ENCODE measurements at regions not wholly inside any gene's neighbourhood (a gene's known extent, or its start where the extent isn't known, plus 50 kb on each side); places are given as distances from the start of the nearest gene placed in this dataset.
"Not testable (repeated sequence)": the region's sequence is repeated elsewhere in the genome, so short reads cannot be mapped to it uniquely, and the experiment has no call there.

DNA sequence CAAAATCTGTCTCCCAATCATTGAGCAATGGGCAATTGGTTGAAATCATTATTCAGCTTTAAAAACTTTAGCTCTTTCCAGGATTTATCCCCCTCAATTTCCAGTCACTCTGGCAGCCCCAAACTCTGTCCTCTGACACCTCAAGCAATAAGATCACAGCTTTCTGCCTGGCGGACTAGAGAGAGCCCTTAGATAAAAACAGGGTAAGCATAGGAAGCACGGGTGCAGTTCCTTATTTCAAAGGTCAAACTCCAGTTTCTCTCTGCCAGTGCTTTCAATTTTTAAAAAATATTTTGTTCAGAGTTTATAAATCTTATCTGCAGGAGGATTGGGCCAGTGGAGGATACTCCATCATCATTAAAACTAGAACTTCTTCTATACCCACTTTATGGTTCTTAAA, 200.8 kb upstream of the PLGLB2 start:
- not testable (repeated sequence) for H3K9me3 ChIP-seq (ENCODE audit: control insufficient read depth in 1 of 2, low read length in 2 of 2); H3K4me3 ChIP-seq (ENCODE audit: low read depth in 1 of 2, low read length in 2 of 2)

GRCh38 chr2:87547966-87548365, 199.9 kb upstream of the PLGLB2 start:
- not testable (repeated sequence) for H3K27me3 ChIP-seq (ENCODE audit: low read depth, low read length); H3K27ac ChIP-seq (ENCODE audit: low read length); H3K4me1 ChIP-seq (ENCODE audit: control insufficient read depth in 1 of 2, insufficient read depth in 2 of 2, low read length in 2 of 2); H3K36me3 ChIP-seq (ENCODE audit: control insufficient read depth in 1 of 2, insufficient read depth in 2 of 2, low read length in 2 of 2); H3K9me3 ChIP-seq (ENCODE audit: control insufficient read depth in 1 of 2, low read length in 2 of 2); H3K4me3 ChIP-seq (ENCODE audit: low read depth in 1 of 2, low read length in 2 of 2)

More for the DNA sequence above, 200.8 kb upstream of the PLGLB2 start:
- not testable (repeated sequence) for H3K36me3 ChIP-seq (ENCODE audit: control insufficient read depth in 1 of 2, insufficient read depth in 2 of 2, low read length in 2 of 2); H3K4me1 ChIP-seq (ENCODE audit: control insufficient read depth in 1 of 2, insufficient read depth in 2 of 2, low read length in 2 of 2); H3K27me3 ChIP-seq (ENCODE audit: low read depth, low read length); H3K27ac ChIP-seq (ENCODE audit: low read length)

DNA sequence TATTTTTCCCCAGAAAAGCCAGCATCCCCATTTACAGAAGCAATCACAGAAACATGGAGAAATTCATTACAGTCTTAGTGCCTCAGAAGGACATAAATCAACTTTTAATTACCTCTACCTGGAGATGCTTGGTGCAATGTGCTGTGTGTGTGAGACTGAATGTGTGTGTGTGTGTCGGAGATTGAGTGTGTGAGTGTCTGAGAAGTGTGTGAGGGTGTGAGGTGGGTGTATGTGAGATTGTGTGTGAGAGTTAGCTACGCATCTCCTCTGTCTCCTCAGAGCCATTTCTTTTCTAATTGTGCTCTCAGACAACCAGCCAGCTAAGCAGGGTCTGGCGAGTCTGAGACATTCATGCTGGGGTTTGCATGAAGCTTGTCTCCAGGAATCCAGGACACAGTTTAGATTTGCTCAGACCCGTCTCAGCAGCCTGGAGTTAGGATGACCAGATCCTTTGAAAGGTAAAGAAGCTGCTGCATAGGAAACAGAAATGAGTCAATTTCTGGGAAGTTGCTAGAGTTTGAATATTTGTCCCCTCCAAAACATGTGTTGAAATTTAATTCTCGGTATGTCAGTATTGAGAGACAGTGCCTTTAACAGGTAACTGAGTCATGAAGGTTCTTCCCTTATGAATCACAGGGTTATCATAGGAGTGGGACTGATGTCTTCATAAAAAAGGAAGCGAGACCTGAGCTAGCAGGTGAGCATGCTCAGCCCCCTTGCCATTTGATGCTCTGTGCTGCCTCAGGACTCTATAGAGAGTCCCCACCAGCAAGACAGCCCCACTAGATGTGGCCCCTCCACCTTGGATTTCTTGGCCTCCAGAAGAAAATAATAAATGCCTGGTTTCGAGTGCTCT, 199.0 kb upstream of the PLGLB2 start:
- not testable (repeated sequence) for H3K4me1 ChIP-seq (ENCODE audit: control insufficient read depth in 1 of 2, insufficient read depth in 2 of 2, low read length in 2 of 2); H3K27ac ChIP-seq (ENCODE audit: low read length); H3K9me3 ChIP-seq (ENCODE audit: control insufficient read depth in 1 of 2, low read length in 2 of 2); H3K36me3 ChIP-seq (ENCODE audit: control insufficient read depth in 1 of 2, insufficient read depth in 2 of 2, low read length in 2 of 2); H3K4me3 ChIP-seq (ENCODE audit: low read depth in 1 of 2, low read length in 2 of 2); H3K27me3 ChIP-seq (ENCODE audit: low read depth, low read length)

GRCh38 chr2:87549561-87550202, 198.2 kb upstream of the PLGLB2 start:
- not testable (repeated sequence) for H3K9me3 ChIP-seq (ENCODE audit: control insufficient read depth in 1 of 2, low read length in 2 of 2); H3K36me3 ChIP-seq (ENCODE audit: control insufficient read depth in 1 of 2, insufficient read depth in 2 of 2, low read length in 2 of 2); H3K4me3 ChIP-seq (ENCODE audit: low read depth in 1 of 2, low read length in 2 of 2); H3K4me1 ChIP-seq (ENCODE audit: control insufficient read depth in 1 of 2, insufficient read depth in 2 of 2, low read length in 2 of 2); H3K27ac ChIP-seq (ENCODE audit: low read length); H3K27me3 ChIP-seq (ENCODE audit: low read depth, low read length)

DNA sequence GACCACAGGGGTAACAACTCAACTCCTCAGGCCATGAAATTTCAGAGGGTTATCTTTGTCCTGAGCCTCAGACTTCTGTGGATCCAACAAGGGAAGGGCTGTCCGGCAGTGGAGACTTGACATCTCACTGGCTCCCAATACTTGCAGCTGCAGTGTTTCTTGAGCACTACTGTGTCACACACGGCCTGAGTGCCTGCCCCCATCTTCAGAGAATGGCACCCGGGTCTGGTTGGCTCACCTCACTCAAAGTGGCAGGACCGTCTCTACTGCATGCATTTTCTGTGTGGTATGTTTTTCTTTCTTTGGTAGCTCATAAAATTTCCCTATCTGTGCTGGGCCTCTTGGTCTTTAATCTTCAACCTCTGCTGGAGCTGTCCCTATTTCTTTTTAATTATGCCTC, 193.2 kb upstream of the PLGLB2 start:
- not testable (repeated sequence) for H3K4me1 ChIP-seq (ENCODE audit: control insufficient read depth in 1 of 2, insufficient read depth in 2 of 2, low read length in 2 of 2); H3K27me3 ChIP-seq (ENCODE audit: low read depth, low read length); H3K9me3 ChIP-seq (ENCODE audit: control insufficient read depth in 1 of 2, low read length in 2 of 2); H3K27ac ChIP-seq (ENCODE audit: low read length); H3K36me3 ChIP-seq (ENCODE audit: control insufficient read depth in 1 of 2, insufficient read depth in 2 of 2, low read length in 2 of 2); H3K4me3 ChIP-seq (ENCODE audit: low read depth in 1 of 2, low read length in 2 of 2)

DNA sequence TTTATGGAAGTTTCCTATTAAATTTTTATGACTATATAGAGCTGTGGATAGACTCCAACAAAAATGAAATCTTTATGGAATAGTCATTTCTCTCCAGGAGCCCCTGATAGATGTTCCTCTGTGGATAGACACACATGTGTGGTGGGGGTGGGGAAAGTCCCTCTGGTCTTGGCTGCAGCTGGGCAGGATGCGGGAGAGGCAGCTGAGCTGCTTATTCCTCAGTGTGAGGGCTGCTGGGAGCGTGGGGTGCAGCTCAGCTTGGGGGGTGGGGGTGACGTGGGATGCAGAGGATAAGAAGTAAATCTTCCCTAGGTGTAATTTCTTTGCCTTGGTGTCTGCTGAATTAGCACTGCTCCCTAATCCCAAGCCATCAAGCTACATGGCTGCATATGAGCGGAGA, 192.8 kb upstream of the PLGLB2 start:
- not testable (repeated sequence) for H3K4me1 ChIP-seq (ENCODE audit: control insufficient read depth in 1 of 2, insufficient read depth in 2 of 2, low read length in 2 of 2); H3K36me3 ChIP-seq (ENCODE audit: control insufficient read depth in 1 of 2, insufficient read depth in 2 of 2, low read length in 2 of 2); H3K27ac ChIP-seq (ENCODE audit: low read length); H3K4me3 ChIP-seq (ENCODE audit: low read depth in 1 of 2, low read length in 2 of 2); H3K27me3 ChIP-seq (ENCODE audit: low read depth, low read length); H3K9me3 ChIP-seq (ENCODE audit: control insufficient read depth in 1 of 2, low read length in 2 of 2)

GRCh38 chr2:87559001-87559400, 188.9 kb upstream of the PLGLB2 start:
- not testable (repeated sequence) for H3K4me3 ChIP-seq (ENCODE audit: low read depth in 1 of 2, low read length in 2 of 2); H3K4me1 ChIP-seq (ENCODE audit: control insufficient read depth in 1 of 2, insufficient read depth in 2 of 2, low read length in 2 of 2); H3K27ac ChIP-seq (ENCODE audit: low read length); H3K27me3 ChIP-seq (ENCODE audit: low read depth, low read length); H3K36me3 ChIP-seq (ENCODE audit: control insufficient read depth in 1 of 2, insufficient read depth in 2 of 2, low read length in 2 of 2); H3K9me3 ChIP-seq (ENCODE audit: control insufficient read depth in 1 of 2, low read length in 2 of 2)

- H3K4me1 ChIP-seq (ENCODE audit: control insufficient read depth in 1 of 2, insufficient read depth in 2 of 2, low read length in 2 of 2); H3K9me3 ChIP-seq (ENCODE audit: control insufficient read depth in 1 of 2, low read length in 2 of 2); H3K4me3 ChIP-seq (ENCODE audit: low read depth in 1 of 2, low read length in 2 of 2); H3K27me3 ChIP-seq (ENCODE audit: low read depth, low read length); H3K27ac ChIP-seq (ENCODE audit: low read length); H3K36me3 ChIP-seq (ENCODE audit: control insufficient read depth in 1 of 2, insufficient read depth in 2 of 2, low read length in 2 of 2): not testable (repeated sequence)
These were observed 188.2 kb upstream of the PLGLB2 start for GRCh38 chr2:87559735-87560134.

- H3K4me3 ChIP-seq (ENCODE audit: low read depth in 1 of 2, low read length in 2 of 2); H3K4me1 ChIP-seq (ENCODE audit: control insufficient read depth in 1 of 2, insufficient read depth in 2 of 2, low read length in 2 of 2); H3K27ac ChIP-seq (ENCODE audit: low read length); H3K36me3 ChIP-seq (ENCODE audit: control insufficient read depth in 1 of 2, insufficient read depth in 2 of 2, low read length in 2 of 2); H3K27me3 ChIP-seq (ENCODE audit: low read depth, low read length); H3K9me3 ChIP-seq (ENCODE audit: control insufficient read depth in 1 of 2, low read length in 2 of 2): not testable (repeated sequence)
These were observed 182.8 kb upstream of the PLGLB2 start for GRCh38 chr2:87565116-87565515.

DNA sequence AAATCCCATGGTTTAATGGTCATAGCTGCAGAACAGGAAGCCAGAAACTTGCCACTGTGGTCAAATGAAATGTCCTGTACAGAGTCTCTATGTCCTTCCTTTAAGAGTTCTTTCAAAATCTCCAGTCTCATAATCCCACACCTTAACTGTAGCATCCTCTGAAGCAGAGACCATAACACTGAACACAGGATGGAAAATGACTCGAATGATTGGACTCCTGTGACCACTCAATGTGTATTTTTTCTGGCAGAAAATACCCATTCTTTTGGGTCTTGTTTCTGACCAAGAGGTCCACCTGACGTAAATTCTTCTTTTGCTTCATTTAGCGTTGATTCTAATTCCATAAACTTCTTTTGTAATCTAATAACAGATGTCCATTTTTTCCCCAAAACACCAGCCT, 181.4 kb upstream of the PLGLB2 start:
- H3K9me3 ChIP-seq (ENCODE audit: control insufficient read depth in 1 of 2, low read length in 2 of 2); H3K4me1 ChIP-seq (ENCODE audit: control insufficient read depth in 1 of 2, insufficient read depth in 2 of 2, low read length in 2 of 2); H3K36me3 ChIP-seq (ENCODE audit: control insufficient read depth in 1 of 2, insufficient read depth in 2 of 2, low read length in 2 of 2); H3K27ac ChIP-seq (ENCODE audit: low read length); H3K27me3 ChIP-seq (ENCODE audit: low read depth, low read length); H3K4me3 ChIP-seq (ENCODE audit: low read depth in 1 of 2, low read length in 2 of 2): not testable (repeated sequence)

- not testable (repeated sequence) for H3K4me1 ChIP-seq (ENCODE audit: control insufficient read depth in 1 of 2, insufficient read depth in 2 of 2, low read length in 2 of 2); H3K27ac ChIP-seq (ENCODE audit: low read length); H3K4me3 ChIP-seq (ENCODE audit: low read depth in 1 of 2, low read length in 2 of 2); H3K9me3 ChIP-seq (ENCODE audit: control insufficient read depth in 1 of 2, low read length in 2 of 2); H3K36me3 ChIP-seq (ENCODE audit: control insufficient read depth in 1 of 2, insufficient read depth in 2 of 2, low read length in 2 of 2); H3K27me3 ChIP-seq (ENCODE audit: low read depth, low read length)
These were observed 180.8 kb upstream of the PLGLB2 start for GRCh38 chr2:87567093-87567492.

DNA sequence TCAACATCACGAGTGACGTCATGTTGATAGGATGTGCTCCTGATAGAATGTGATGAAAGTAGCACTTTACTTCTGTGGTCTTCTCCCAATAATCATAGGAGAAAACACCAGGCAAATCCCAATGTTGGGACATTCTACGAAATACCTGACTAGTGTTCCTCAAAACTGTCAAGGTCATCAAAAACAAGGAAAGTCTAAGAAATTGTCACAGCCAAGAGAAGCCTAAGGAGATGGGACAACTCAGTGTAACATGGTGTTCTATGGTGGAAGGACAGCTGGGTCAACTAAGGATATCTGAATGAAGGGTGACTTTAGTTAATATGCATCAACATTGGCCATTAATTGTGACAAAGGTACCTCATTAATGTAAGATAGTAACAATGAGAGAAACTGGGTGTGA, 180.0 kb upstream of the PLGLB2 start:
- H3K27me3 ChIP-seq (ENCODE audit: low read depth, low read length); H3K4me1 ChIP-seq (ENCODE audit: control insufficient read depth in 1 of 2, insufficient read depth in 2 of 2, low read length in 2 of 2); H3K27ac ChIP-seq (ENCODE audit: low read length); H3K9me3 ChIP-seq (ENCODE audit: control insufficient read depth in 1 of 2, low read length in 2 of 2); H3K36me3 ChIP-seq (ENCODE audit: control insufficient read depth in 1 of 2, insufficient read depth in 2 of 2, low read length in 2 of 2); H3K4me3 ChIP-seq (ENCODE audit: low read depth in 1 of 2, low read length in 2 of 2): not testable (repeated sequence)
